Lower leg skin (tissue), 4 donors: ENCODE measurements at regions not wholly inside any gene's neighbourhood (a gene's known extent, or its start where the extent isn't known, plus 50 kb on each side); places are given as distances from the start of the nearest gene placed in this dataset.

ENCODE experiments used
- DNase-seq, 2 donors: peaks; one replicate each; pipeline ENCODE4 v3.0.0-alpha.2; 2019; ENCODE audit warnings: low spot score in 2 of 2
- H3K4me3 ChIP-seq: fragments of 200-600 bp; sonication (generic); 2 replicates; pipeline ENCODE4 v1.5.1; 2017; ENCODE audit warnings: mild to moderate bottlenecking, low read depth; ENCODE audit not compliant: poor library complexity, severe bottlenecking
- CTCF ChIP-seq, 3 donors: fragments of 450-650 bp; IDR thresholded peaks; one replicate each; pipeline ENCODE4 v1.5.1; 2016; ENCODE audit warnings: antibody characterized with exemption in 3 of 3, mild to moderate bottlenecking in 3 of 3, moderate library complexity in 2 of 3
- POLR2A ChIP-seq, 2 donors: fragments of 450-650 bp; IDR thresholded peaks; one replicate each; pipeline ENCODE4 v1.6.1; 2016 to 2017; ENCODE audit warnings: antibody characterized with exemption in 2 of 2, mild to moderate bottlenecking in 1 of 2, moderate library complexity in 1 of 2
- WGBS, 2 donors: methylation state at CpG; one replicate each; pipeline ENCODE4 v1.1.5; 2018; 5-methylcytosine and 5-hydroxymethylcytosine counted together
- intact Hi-C: fragments of 100-400 bp; cut with DNase I; formaldehyde crosslinking; loops from one replicate; pipeline ENCODE4 v1.15.0; 2023; ENCODE audit warnings: low total_unique reads

GRCh38 chr1:230005040-230005439 is 62.0 kb upstream of the GALNT2 start:
- DNase-seq: no peak
- intact Hi-C loops: no loop called here
- TF ChIP-seq POLR2A (IDR thresholded peaks at IDR 0.05): no peak
- no peak for TF ChIP-seq CTCF (IDR thresholded peaks at IDR 0.05)
- H3K4me3 ChIP-seq: no peak overlapping the region
- 62 to 67% methylated on average over 8 of the region's 8 CpGs for WGBS, 2 donors

- DNase-seq: no peak
- no peak overlapping the region for H3K4me3 ChIP-seq
- intact Hi-C loops: no loop called here
- no peak for TF ChIP-seq CTCF (IDR thresholded peaks at IDR 0.05)
- no peak for TF ChIP-seq POLR2A (IDR thresholded peaks at IDR 0.05)
- WGBS, 2 donors: 87 to 94% methylated on average over 4 of the region's 4 CpGs
Measured at GRCh38 chr1:230008721-230009120, 58.3 kb upstream of the GALNT2 start.

- intact Hi-C loops: no loop called here
- WGBS, 2 donors: 87 to 96% methylated on average over 7 of the region's 7 CpGs
- no peak for TF ChIP-seq CTCF (IDR thresholded peaks at IDR 0.05)
- no peak overlapping the region for H3K4me3 ChIP-seq
- DNase-seq: no peak
Measured at GRCh38 chr1:230009611-230010313, 57.3 kb upstream of the GALNT2 start.

- 67 to 72% methylated on average over 7 of the region's 7 CpGs for WGBS, 2 donors
- no peak for DNase-seq
- TF ChIP-seq POLR2A (IDR thresholded peaks at IDR 0.05): no peak
- intact Hi-C loops: no loop called here
- no peak overlapping the region for H3K4me3 ChIP-seq
Measured at GRCh38 chr1:230010603-230011332, 56.3 kb upstream of the GALNT2 start.

GRCh38 chr1:230011333-230012092 is 55.5 kb upstream of the GALNT2 start:
- DNase-seq: no peak
- intact Hi-C loops: no loop called here
- 61 to 69% methylated on average over 6 of the region's 6 CpGs for WGBS, 2 donors
- no peak overlapping the region for H3K4me3 ChIP-seq
- TF ChIP-seq CTCF (IDR thresholded peaks at IDR 0.05) (no peak), POLR2A (IDR thresholded peaks at IDR 0.05) (no peak)

- intact Hi-C loops: no loop called here
- no peak for DNase-seq
- H3K4me3 ChIP-seq: no peak overlapping the region
- TF ChIP-seq CTCF (IDR thresholded peaks at IDR 0.05) (no peak), POLR2A (IDR thresholded peaks at IDR 0.05) (no peak)
Measured at GRCh38 chr1:230012093-230012393, 55.0 kb upstream of the GALNT2 start.
